ENCODE measurements at regions not wholly inside any gene's neighbourhood (a gene's known extent, or its start where the extent isn't known, plus 50 kb on each side); places are given as distances from the start of the nearest gene placed in this dataset.

- TF ChIP-seq EZH2phosphoT487 (IDR thresholded peaks at IDR 0.05; ENCODE audit: insufficient read depth, low read depth) (no peak), EZH2 (IDR thresholded peaks at IDR 0.05; ENCODE audit: insufficient read depth, poor library complexity, severe bottlenecking) (no peak)
These were observed 79.1 kb upstream of the HECW1 start for GRCh38 chr7:43033369-43033768.

Data from GM23248 (cell line).